Spleen (tissue), 3 donors: ENCODE measurements at regions not wholly inside any gene's neighbourhood (a gene's known extent, or its start where the extent isn't known, plus 50 kb on each side); places are given as distances from the start of the nearest gene placed in this dataset.

Source experiments
- POLR2A ChIP-seq, 3 donors: fragments of 450-650 bp; IDR thresholded peaks; one replicate each; pipeline ENCODE4 v1.5.1; 2017; ENCODE audit warnings: antibody characterized with exemption in 3 of 3, mild to moderate bottlenecking in 1 of 3
- POLR2AphosphoS5 ChIP-seq, 3 donors: sonication (generic); formaldehyde crosslinking; IDR thresholded peaks; one replicate each; pipeline ENCODE4 v1.5.1; 2017; ENCODE audit warnings: antibody characterized with exemption in 3 of 3

- TF ChIP-seq POLR2A (IDR thresholded peaks at IDR 0.05), result no peak
- TF ChIP-seq POLR2AphosphoS5 (IDR thresholded peaks at IDR 0.05), result no peak
Observed at GRCh38 chr14:61897300-61897699, 135.1 kb downstream of the SNAPC1 start.
